Uterus (tissue), 2 donors: ENCODE measurements at regions not wholly inside any gene's neighbourhood (a gene's known extent, or its start where the extent isn't known, plus 50 kb on each side); places are given as distances from the start of the nearest gene placed in this dataset.

ENCODE experiments used
- CTCF ChIP-seq, 4 experiments: fragments of 200-600 bp in 2 of 4; fragments of 450-650 bp in 2 of 4; sonication (generic) in 2 of 4; IDR thresholded peaks; one replicate each; pipeline ENCODE4 v1.5.1; 2016 to 2019; ENCODE audit warnings: antibody characterized with exemption in 4 of 4, mild to moderate bottlenecking in 2 of 4, moderate library complexity in 1 of 4
- POLR2A ChIP-seq, 2 donors: fragments of 450-650 bp; IDR thresholded peaks; one replicate each; pipeline ENCODE4 v1.6.1; 2016; ENCODE audit warnings: antibody characterized with exemption in 2 of 2, mild to moderate bottlenecking in 1 of 2, moderate library complexity in 1 of 2

DNA sequence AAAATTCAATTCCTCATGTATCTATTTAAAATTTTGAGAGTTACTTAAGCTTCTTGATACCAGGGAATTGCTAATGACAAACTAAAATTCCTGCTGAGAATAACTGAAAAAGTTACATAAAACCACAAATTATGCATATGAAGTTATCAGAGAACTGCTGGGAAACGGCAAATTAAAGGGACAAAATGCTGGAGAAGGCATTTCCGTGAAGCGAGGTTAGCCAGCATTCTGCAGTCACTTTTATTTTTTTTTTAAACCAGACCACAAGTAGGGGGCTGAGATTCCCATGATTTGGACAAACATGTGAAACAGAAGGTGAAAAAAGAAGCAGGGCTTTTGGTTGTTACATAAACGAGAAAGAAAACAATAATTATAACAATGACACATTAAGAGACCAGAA, 737.6 kb upstream of the CHRM3 start:
- no peak for TF ChIP-seq CTCF (IDR thresholded peaks at IDR 0.05)
- no peak for TF ChIP-seq POLR2A (IDR thresholded peaks at IDR 0.05)
